GM23338 (cell line): ENCODE measurements at regions not wholly inside any gene's neighbourhood (a gene's known extent, or its start where the extent isn't known, plus 50 kb on each side); places are given as distances from the start of the nearest gene placed in this dataset.
A peak's percentile ranks its signal among the peaks of the same experiment; 100 is the strongest.

Source experiments
- ATAC-seq: fragments of 200-7000 bp; cut with Tn5 transposase; 3 replicates; pipeline ENCODE4 v1.9.1; 2020
- DNase-seq: peaks from one replicate; pipeline ENCODE4 v3.0.0-alpha.2; 2015; ENCODE audit warnings: low spot score
- H2AFZ ChIP-seq: fragments of 200-600 bp; sonication (generic); 2 replicates; pipeline ENCODE4 v1.8.0; 2016; ENCODE audit warnings: antibody characterized with exemption, mild to moderate bottlenecking, moderate library complexity
- H3F3A ChIP-seq: fragments of 200-600 bp; sonication (generic); replicated peaks from 2 replicates; pipeline ENCODE4 v1.8.0; 2017; ENCODE audit warnings: antibody characterized with exemption, mixed run types, low read depth
- H3K27ac ChIP-seq: fragments of 200-600 bp; sonication (generic); 2 replicates; pipeline ENCODE4 v1.6.1; 2016; ENCODE audit warnings: low read depth
- H3K27me3 ChIP-seq: fragments of 200-600 bp; sonication (generic); 2 replicates; pipeline ENCODE4 v1.8.0; 2016; ENCODE audit warnings: mild to moderate bottlenecking, mixed run types, moderate library complexity; ENCODE audit not compliant: insufficient read depth
- H3K36me3 ChIP-seq: fragments of 200-600 bp; sonication (generic); 2 replicates; pipeline ENCODE4 v1.8.0; 2016; ENCODE audit warnings: mild to moderate bottlenecking; ENCODE audit not compliant: insufficient read depth
- H3K4me1 ChIP-seq: fragments of 200-600 bp; sonication (generic); 2 replicates; pipeline ENCODE4 v1.8.0; 2016; ENCODE audit warnings: mild to moderate bottlenecking, moderate library complexity; ENCODE audit not compliant: insufficient read depth
- H3K4me2 ChIP-seq: fragments of 200-600 bp; sonication (generic); 2 replicates; pipeline ENCODE4 v1.7.1; 2017; ENCODE audit warnings: mixed run types
- H3K4me3 ChIP-seq: fragments of 200-600 bp; sonication (generic); 2 replicates; pipeline ENCODE4 v1.6.1; 2016; ENCODE audit warnings: mixed run types
- H3K79me2 ChIP-seq: fragments of 200-600 bp; sonication (generic); replicated peaks from 2 replicates; pipeline ENCODE4 v1.8.0; 2017; ENCODE audit warnings: mild to moderate bottlenecking; ENCODE audit not compliant: insufficient read depth
- H3K9me2 ChIP-seq: fragments of 200-600 bp; sonication (generic); 2 replicates; pipeline ENCODE4 v1.8.0; 2017; ENCODE audit not compliant: insufficient read depth
- H4K20me1 ChIP-seq: fragments of 200-600 bp; sonication (generic); replicated peaks from 2 replicates; pipeline ENCODE4 v1.8.0; 2017; ENCODE audit warnings: mild to moderate bottlenecking; ENCODE audit not compliant: insufficient read depth
- H3K27ac Mint-ChIP-seq: 2 replicates; pipeline ENCODE4 v1.8.0; 2020; ENCODE audit warnings: inconsistent platforms, mild to moderate bottlenecking, moderate library complexity, mixed read lengths
- H3K27me3 Mint-ChIP-seq: 3 replicates; pipeline ENCODE4 v1.8.0; 2022; ENCODE audit warnings: low read depth, mild to moderate bottlenecking, moderate library complexity, mixed read lengths, inconsistent platforms; ENCODE audit not compliant: insufficient read depth, poor library complexity
- H3K36me3 Mint-ChIP-seq: 3 replicates; pipeline ENCODE4 v1.8.0; 2021; ENCODE audit warnings: low read depth, mild to moderate bottlenecking, inconsistent platforms, moderate library complexity, mixed read lengths
- H3K4me1 Mint-ChIP-seq: 3 replicates; pipeline ENCODE4 v1.8.0; 2020; ENCODE audit warnings: mild to moderate bottlenecking, inconsistent platforms, mixed read lengths
- H3K4me3 Mint-ChIP-seq: 3 replicates; pipeline ENCODE4 v1.8.0; 2021; ENCODE audit warnings: moderate library complexity, mild to moderate bottlenecking, inconsistent platforms, mixed read lengths
- H3K9me3 Mint-ChIP-seq: 3 replicates; pipeline ENCODE4 v1.8.0; 2020; ENCODE audit warnings: moderate library complexity, mild to moderate bottlenecking, inconsistent platforms, mixed read lengths
- CREB1 ChIP-seq: fragments of 250-450 bp; sonication (Bioruptor Pico); IDR thresholded peaks from 2 replicates; pipeline ENCODE4 v1.5.0; 2020; ENCODE audit warnings: low read depth, mild to moderate bottlenecking, moderate library complexity
- EZH2 ChIP-seq: fragments of 200-600 bp; sonication (generic); IDR thresholded peaks from one replicate; pipeline ENCODE4 v1.8.0; 2017; ENCODE audit warnings: antibody characterized with exemption, mild to moderate bottlenecking, low read depth; ENCODE audit not compliant: unreplicated experiment
- EZH2phosphoT487 ChIP-seq: fragments of 200-600 bp; sonication (generic); IDR thresholded peaks from one replicate; pipeline ENCODE4 v1.8.1; 2018; ENCODE audit warnings: antibody characterized with exemption; ENCODE audit not compliant: unreplicated experiment
- JUNB ChIP-seq: IDR thresholded peaks from one replicate; pipeline ENCODE4 v1.6.1; 2016; ENCODE audit warnings: antibody characterized with exemption; ENCODE audit not compliant: unreplicated experiment
- NANOG ChIP-seq: IDR thresholded peaks from 2 replicates; pipeline ENCODE4 v1.6.1; 2016; ENCODE audit warnings: antibody characterized with exemption, borderline replicate concordance
- POLR2AphosphoS5 ChIP-seq: IDR thresholded peaks from 2 replicates; pipeline ENCODE4 v1.6.1; 2016; ENCODE audit warnings: antibody characterized with exemption, low read depth
- STAT1 ChIP-seq: IDR thresholded peaks from one replicate; pipeline ENCODE4 v1.6.1; 2016; ENCODE audit warnings: antibody characterized with exemption; ENCODE audit not compliant: unreplicated experiment
- ZNF114 ChIP-seq: fragments of 250-450 bp; sonication (Bioruptor Pico); IDR thresholded peaks from 2 replicates; pipeline ENCODE4 v1.5.0; 2020; ENCODE audit warnings: mild to moderate bottlenecking, moderate library complexity
- ZNF331 ChIP-seq: fragments of 250-450 bp; sonication (Bioruptor Pico); IDR thresholded peaks from 2 replicates; pipeline ENCODE4 v1.5.0; 2020; ENCODE audit warnings: low read depth, mild to moderate bottlenecking, moderate library complexity
- TF ChIP-seq, protein P1 (sequence below): IDR thresholded peaks from one replicate; pipeline ENCODE4 v1.6.1; 2018; ENCODE audit warnings: antibody characterized with exemption; ENCODE audit not compliant: unreplicated experiment
- TF ChIP-seq, protein P2 (sequence below): fragments of 250-450 bp; sonication (Bioruptor Pico); IDR thresholded peaks from 2 replicates; pipeline ENCODE4 v1.5.0; 2020; ENCODE audit warnings: mild to moderate bottlenecking, moderate library complexity
- TF ChIP-seq, protein P3 (sequence below), 2 experiments: fragments of 200-600 bp in 1 of 2; sonication (generic) in 1 of 2; conservative IDR thresholded peaks; 2 replicates each; pipeline versions ENCODE4 v1.5.1 to v1.6.1; 2016 to 2017; ENCODE audit warnings: antibody characterized with exemption in 2 of 2, low read depth in 2 of 2, mild to moderate bottlenecking in 2 of 2, moderate library complexity in 1 of 2
- TF ChIP-seq, protein P4 (sequence below): IDR thresholded peaks from 2 replicates; pipeline ENCODE4 v1.6.1; 2016; ENCODE audit warnings: antibody characterized with exemption

DNA sequence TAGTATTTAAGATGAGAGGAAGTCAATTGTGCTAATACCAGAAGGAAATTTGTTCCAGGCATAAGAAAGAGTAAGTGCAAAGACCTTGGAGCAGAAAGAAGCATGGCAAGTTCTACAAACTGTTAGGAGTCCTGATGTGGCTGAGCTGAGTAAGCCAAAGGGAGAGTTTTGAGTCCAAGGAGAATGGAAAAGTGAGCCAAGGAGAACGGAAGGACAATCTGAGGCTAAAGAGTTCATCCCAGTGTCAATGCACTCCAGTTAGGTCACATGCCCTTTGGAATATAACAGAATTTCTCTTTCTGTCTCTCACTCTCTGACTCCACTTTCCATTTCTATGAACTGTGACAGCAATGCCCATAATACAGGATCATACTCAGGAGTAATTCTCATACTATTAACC, 224.7 kb downstream of the CAAP1 start:
- H3K27ac Mint-ChIP-seq, result no peak overlapping the region
- Histone ChIP-seq H3K9me2 (no peaks in the 10 kb centered on the region), H3K4me3 (no peak overlapping the region), H3K36me3 (no peaks in the 10 kb centered on the region), H3K27me3 (no peaks in the 10 kb centered on the region), H3K27ac (no peak overlapping the region), H3K4me1 (no peaks in the 10 kb centered on the region; the same call in 1 of the 2 replicates), H3K4me2 (no peak overlapping the region), H4K20me1 (no peaks in the 10 kb centered on the region), H3F3A (no peaks in the 10 kb centered on the region), H2AFZ (peak overlapping the region; percentile 65), H3K79me2 (no peaks in the 10 kb centered on the region)
- ATAC-seq (no peak), DNase-seq (no peak)
- H3K9me3 Mint-ChIP-seq, result peaks cover 19% of the 10 kb centered on the region
- H3K4me3 Mint-ChIP-seq, result no peak overlapping the region
- H3K4me1 Mint-ChIP-seq, result peaks cover 11% of the 10 kb centered on the region
- peaks cover 3% of the 10 kb centered on the region; the same call in 2 of the 3 replicates for H3K36me3 Mint-ChIP-seq
- TF ChIP-seq, protein P1, sequence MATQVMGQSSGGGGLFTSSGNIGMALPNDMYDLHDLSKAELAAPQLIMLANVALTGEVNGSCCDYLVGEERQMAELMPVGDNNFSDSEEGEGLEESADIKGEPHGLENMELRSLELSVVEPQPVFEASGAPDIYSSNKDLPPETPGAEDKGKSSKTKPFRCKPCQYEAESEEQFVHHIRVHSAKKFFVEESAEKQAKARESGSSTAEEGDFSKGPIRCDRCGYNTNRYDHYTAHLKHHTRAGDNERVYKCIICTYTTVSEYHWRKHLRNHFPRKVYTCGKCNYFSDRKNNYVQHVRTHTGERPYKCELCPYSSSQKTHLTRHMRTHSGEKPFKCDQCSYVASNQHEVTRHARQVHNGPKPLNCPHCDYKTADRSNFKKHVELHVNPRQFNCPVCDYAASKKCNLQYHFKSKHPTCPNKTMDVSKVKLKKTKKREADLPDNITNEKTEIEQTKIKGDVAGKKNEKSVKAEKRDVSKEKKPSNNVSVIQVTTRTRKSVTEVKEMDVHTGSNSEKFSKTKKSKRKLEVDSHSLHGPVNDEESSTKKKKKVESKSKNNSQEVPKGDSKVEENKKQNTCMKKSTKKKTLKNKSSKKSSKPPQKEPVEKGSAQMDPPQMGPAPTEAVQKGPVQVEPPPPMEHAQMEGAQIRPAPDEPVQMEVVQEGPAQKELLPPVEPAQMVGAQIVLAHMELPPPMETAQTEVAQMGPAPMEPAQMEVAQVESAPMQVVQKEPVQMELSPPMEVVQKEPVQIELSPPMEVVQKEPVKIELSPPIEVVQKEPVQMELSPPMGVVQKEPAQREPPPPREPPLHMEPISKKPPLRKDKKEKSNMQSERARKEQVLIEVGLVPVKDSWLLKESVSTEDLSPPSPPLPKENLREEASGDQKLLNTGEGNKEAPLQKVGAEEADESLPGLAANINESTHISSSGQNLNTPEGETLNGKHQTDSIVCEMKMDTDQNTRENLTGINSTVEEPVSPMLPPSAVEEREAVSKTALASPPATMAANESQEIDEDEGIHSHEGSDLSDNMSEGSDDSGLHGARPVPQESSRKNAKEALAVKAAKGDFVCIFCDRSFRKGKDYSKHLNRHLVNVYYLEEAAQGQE, result no peak
- TF ChIP-seq, protein P2, sequence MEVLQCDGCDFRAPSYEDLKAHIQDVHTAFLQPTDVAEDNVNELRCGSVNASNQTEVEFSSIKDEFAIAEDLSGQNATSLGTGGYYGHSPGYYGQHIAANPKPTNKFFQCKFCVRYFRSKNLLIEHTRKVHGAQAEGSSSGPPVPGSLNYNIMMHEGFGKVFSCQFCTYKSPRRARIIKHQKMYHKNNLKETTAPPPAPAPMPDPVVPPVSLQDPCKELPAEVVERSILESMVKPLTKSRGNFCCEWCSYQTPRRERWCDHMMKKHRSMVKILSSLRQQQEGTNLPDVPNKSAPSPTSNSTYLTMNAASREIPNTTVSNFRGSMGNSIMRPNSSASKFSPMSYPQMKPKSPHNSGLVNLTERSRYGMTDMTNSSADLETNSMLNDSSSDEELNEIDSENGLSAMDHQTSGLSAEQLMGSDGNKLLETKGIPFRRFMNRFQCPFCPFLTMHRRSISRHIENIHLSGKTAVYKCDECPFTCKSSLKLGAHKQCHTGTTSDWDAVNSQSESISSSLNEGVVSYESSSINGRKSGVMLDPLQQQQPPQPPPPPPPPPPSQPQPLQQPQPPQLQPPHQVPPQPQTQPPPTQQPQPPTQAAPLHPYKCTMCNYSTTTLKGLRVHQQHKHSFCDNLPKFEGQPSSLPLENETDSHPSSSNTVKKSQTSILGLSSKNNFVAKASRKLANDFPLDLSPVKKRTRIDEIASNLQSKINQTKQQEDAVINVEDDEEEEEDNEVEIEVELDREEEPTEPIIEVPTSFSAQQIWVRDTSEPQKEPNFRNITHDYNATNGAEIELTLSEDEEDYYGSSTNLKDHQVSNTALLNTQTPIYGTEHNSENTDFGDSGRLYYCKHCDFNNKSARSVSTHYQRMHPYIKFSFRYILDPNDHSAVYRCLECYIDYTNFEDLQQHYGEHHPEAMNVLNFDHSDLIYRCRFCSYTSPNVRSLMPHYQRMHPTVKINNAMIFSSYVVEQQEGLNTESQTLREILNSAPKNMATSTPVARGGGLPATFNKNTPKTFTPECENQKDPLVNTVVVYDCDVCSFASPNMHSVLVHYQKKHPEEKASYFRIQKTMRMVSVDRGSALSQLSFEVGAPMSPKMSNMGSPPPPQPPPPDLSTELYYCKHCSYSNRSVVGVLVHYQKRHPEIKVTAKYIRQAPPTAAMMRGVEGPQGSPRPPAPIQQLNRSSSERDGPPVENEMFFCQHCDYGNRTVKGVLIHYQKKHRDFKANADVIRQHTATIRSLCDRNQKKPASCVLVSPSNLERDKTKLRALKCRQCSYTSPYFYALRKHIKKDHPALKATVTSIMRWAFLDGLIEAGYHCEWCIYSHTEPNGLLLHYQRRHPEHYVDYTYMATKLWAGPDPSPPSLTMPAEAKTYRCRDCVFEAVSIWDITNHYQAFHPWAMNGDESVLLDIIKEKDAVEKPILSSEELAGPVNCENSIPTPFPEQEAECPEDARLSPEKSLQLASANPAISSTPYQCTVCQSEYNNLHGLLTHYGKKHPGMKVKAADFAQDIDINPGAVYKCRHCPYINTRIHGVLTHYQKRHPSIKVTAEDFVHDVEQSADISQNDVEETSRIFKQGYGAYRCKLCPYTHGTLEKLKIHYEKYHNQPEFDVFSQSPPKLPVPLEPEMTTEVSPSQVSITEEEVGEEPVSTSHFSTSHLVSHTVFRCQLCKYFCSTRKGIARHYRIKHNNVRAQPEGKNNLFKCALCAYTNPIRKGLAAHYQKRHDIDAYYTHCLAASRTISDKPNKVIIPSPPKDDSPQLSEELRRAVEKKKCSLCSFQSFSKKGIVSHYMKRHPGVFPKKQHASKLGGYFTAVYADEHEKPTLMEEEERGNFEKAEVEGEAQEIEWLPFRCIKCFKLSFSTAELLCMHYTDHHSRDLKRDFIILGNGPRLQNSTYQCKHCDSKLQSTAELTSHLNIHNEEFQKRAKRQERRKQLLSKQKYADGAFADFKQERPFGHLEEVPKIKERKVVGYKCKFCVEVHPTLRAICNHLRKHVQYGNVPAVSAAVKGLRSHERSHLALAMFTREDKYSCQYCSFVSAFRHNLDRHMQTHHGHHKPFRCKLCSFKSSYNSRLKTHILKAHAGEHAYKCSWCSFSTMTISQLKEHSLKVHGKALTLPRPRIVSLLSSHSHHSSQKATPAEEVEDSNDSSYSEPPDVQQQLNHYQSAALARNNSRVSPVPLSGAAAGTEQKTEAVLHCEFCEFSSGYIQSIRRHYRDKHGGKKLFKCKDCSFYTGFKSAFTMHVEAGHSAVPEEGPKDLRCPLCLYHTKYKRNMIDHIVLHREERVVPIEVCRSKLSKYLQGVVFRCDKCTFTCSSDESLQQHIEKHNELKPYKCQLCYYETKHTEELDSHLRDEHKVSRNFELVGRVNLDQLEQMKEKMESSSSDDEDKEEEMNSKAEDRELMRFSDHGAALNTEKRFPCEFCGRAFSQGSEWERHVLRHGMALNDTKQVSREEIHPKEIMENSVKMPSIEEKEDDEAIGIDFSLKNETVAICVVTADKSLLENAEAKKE (CRISPR knock-in tag), result no peak
- no peak for TF ChIP-seq ZNF331
- TF ChIP-seq CREB1 (CRISPR knock-in tag), result no peak
- no peak for TF ChIP-seq JUNB
- no peak for TF ChIP-seq EZH2
- TF ChIP-seq, protein P3, sequence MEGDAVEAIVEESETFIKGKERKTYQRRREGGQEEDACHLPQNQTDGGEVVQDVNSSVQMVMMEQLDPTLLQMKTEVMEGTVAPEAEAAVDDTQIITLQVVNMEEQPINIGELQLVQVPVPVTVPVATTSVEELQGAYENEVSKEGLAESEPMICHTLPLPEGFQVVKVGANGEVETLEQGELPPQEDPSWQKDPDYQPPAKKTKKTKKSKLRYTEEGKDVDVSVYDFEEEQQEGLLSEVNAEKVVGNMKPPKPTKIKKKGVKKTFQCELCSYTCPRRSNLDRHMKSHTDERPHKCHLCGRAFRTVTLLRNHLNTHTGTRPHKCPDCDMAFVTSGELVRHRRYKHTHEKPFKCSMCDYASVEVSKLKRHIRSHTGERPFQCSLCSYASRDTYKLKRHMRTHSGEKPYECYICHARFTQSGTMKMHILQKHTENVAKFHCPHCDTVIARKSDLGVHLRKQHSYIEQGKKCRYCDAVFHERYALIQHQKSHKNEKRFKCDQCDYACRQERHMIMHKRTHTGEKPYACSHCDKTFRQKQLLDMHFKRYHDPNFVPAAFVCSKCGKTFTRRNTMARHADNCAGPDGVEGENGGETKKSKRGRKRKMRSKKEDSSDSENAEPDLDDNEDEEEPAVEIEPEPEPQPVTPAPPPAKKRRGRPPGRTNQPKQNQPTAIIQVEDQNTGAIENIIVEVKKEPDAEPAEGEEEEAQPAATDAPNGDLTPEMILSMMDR (conservative IDR thresholded peaks at IDR 0.05; ENCODE audit: low read depth in 2 of 2), result no peak
- TF ChIP-seq, protein P4, sequence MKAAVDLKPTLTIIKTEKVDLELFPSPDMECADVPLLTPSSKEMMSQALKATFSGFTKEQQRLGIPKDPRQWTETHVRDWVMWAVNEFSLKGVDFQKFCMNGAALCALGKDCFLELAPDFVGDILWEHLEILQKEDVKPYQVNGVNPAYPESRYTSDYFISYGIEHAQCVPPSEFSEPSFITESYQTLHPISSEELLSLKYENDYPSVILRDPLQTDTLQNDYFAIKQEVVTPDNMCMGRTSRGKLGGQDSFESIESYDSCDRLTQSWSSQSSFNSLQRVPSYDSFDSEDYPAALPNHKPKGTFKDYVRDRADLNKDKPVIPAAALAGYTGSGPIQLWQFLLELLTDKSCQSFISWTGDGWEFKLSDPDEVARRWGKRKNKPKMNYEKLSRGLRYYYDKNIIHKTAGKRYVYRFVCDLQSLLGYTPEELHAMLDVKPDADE, result no peak
- no peak for TF ChIP-seq NANOG
- no peak for TF ChIP-seq EZH2phosphoT487
- TF ChIP-seq POLR2AphosphoS5, result no peak
- TF ChIP-seq STAT1, result no peak
- no peak for TF ChIP-seq ZNF114 (CRISPR knock-in tag)
- H3K27me3 Mint-ChIP-seq, result peaks cover 2% of the 10 kb centered on the region
